ENCODE measurements at regions not wholly inside any gene's neighbourhood (a gene's known extent, or its start where the extent isn't known, plus 50 kb on each side); places are given as distances from the start of the nearest gene placed in this dataset.

DNA sequence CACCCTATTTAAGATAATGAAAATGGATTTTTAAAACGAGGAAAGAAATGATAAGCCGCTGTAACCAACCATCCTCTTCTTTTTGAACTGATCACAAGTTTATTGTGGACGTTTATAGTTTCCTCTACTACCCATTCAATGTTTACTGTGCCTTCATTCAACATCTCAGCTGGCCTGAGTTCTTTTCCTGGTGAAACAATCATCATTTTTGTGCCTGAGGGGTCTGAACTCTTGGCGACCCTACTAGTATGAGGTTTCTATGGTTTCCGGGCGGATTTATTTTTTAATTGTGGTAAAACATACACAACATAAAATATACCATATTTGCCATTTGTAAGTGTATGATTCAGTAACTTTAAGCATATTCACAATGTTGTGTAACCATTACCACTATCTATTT is 100.7 kb downstream of the SPRY1 start:
- DNase-seq (ENCODE audit: low read depth): no peak

DNA sequence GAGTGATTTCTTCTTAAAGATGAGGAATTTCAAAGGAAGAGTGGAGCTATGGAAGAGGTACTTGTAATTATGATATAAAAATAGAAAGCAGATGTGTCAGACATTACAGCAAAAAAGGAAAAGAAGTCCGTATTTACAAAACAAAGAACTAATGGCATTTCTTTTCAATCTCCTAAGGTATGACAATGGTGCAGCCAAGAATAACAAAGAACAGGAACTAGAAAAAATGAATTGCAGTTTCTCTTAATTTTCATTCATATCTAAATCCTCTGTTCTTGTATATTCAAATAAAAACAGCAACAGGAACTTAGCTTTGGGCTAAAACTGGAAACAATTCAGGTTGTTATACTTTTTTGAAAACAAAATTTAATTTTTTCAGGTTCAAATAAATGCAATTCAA is 105.1 kb downstream of the SPRY1 start:
- no peak for DNase-seq (ENCODE audit: low read depth)

DNA sequence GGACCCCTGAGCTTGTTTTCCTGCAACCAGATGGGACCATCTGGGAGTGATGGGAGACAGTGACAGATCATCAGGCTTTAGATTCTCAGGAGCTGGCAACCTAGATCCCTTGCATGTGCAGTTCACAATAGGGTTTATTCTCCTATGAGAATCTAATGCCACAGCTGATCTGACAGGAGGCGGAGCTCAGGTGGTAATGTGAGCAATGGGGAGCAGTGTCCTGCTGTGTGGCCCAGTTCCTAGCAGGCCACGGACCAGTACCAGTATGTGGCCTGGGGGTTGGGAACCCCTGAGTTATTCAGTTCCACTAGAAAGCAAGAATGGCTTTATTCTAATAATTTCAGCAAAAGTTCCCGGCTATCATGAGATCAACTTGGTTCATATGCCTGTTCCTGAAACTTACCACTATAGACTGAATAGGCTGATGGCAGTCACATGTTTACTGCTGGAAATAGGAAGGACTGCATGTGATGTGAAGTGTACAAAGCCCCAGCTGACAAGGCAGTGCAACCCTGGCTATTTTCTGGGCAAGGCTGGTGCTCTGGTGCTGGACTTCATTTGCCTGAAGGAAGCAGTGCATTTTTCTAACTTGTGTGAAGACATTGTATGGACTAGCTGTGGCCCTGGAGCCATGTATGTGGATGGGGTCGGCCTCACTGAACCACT is 107.2 kb downstream of the SPRY1 start:
- DNase-seq (ENCODE audit: low read depth): no peak

DNA sequence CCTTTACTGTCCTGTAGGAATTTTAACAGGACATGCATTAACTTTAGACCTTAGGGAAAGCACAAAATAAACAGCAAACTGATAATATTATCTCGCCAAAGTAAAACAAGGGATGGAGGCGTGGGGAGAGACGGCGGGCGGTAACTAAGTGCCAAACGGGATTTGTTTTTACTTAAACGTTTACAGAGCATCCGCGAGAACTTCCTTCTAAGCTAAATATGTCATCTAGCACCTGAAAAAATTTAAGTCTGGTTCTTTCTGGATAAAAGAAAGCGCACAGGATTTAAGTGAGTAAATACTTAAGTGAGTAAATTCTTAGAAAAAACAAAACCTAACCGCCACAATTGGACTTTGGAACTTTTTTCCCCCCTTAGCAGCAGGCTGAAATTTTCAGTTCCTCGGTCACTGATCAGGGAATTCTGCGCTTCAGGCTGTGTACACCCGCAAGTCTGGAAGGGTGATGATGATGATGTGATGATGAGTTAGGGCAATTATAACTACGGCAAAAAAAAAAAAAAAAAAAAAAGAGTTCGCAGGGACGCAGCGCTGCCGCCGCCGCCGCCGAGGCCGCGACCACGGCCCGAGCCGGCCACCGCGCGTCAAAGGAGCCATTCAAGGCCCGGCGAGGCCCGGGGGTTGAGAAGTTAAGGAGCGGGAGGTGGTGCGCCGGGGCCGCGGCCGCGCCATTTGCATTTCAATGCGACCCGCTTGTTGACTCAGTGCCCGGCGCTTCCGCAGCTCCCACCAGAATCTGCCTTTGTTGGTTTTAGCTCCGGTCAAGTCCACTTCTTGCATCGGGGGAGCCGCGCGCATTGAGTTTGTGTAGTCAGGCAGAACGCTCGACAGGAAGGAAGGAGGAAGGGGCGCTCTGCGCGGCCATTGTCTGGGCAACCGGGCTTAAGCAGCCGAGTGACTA is 108.8 kb downstream of the SPRY1 start:
- no peak for DNase-seq (ENCODE audit: low read depth)

DNA sequence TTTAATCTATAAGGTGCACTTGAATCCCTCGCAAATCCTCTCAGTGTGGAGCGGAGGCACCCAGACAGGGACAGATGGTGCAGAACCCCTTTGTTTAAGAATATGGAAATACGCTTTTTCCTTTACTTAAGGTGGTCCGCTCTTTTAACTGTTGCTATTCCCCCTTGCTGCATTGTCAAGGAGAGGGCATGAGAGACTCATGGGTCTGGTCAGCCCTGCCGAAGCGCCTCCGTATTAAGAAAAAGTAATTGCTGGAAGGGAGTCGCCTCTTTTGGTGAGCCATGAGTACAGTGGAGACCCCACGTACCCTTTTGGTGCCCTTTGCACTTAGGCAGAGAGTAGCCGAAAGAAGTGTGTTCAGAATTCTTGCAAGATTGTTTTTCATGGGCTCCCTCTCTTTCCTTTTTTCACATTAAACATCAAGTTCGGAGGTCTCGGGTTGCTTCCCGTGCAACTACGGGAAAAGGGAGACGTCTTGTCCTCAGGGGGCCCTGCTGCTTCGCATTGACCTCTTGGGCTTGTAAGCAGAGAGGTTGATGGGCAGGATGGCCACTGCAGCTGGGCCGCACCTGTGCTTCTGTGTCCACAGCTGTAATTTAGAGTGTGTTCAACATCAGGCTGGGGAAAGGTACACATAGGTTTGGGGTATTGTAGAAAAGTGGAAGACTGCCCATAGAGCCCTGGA is 109.6 kb downstream of the SPRY1 start:
- no peak for DNase-seq (ENCODE audit: low read depth)

DNA sequence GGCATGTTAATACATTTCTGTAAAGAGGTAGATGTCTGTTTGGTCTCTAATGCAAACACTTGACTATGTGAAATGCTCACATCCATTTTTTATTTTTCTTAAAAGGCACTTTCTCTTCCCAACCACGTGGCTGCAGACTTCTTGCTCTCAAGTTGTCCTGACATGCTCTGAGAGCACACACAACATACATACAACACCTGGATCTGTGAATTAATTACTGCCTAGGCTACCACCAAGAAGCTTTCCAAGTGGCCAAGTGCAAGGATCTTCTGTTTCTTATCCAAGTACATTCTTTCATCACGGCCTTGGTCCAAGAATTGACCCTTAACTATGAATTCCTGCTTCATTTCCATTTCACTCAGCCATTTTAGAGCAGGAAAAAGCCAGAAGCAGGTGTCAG is 110.8 kb downstream of the SPRY1 start:
- no peak for DNase-seq (ENCODE audit: low read depth)

DNA sequence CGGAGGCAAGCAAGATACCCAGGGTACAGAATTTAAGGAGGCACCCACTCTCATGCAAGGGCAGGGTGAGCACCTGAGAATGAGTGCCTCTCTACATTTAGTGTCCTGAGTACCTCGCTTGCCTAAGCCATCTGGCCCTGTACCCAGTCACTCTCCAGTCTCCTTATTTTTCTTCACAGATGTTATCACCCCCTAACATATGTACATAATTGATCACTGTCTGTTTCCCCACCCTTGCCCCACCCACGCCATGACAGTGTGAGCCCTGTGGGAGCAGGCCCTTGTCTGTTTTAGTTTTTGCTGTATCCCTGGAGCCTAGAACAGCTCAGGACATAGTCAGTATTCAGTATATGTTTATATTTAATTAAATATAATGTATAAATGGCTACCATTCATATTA is 113.6 kb downstream of the SPRY1 start:
- DNase-seq (ENCODE audit: low read depth): no peak

DNA sequence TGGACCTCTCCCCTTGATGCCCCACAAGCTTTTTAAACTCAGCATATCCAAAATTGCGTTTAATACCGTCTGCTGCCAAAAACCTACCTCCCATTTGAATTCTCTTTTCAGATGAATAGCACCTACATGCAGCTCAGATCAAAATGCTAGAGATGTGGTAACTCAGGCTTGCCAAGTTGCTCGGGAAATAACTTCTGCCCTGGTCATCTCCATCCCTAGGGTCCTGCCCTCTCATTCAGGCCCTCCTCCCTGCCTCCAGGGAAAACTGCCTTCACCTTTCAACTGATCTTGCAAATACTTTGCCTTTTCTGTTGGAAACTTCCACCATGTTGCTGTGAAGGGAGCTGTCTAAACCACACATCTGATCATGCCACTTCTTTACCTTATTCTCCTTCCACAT is 114.1 kb downstream of the SPRY1 start:
- no peak for DNase-seq (ENCODE audit: low read depth)

DNA sequence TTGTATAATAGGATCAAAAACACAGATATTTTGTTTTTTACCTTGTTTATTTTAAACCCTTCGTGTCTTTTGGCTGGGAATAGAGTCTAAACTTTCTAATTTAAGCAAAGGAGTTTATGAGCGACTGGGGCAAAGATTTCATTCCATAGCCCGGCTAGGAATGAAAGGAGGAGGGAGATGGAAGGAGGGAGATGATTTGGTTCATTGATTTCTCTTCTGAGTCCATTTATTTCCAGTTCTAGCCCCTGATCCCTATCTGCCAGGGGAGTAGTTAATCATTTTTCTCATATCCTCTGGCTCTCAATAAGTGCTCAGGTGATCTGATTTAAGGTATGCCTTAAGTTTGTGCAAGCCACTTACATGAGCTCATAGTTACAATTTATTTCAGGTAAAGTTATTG is 120.0 kb downstream of the SPRY1 start:
- DNase-seq (ENCODE audit: low read depth): no peak

DNA sequence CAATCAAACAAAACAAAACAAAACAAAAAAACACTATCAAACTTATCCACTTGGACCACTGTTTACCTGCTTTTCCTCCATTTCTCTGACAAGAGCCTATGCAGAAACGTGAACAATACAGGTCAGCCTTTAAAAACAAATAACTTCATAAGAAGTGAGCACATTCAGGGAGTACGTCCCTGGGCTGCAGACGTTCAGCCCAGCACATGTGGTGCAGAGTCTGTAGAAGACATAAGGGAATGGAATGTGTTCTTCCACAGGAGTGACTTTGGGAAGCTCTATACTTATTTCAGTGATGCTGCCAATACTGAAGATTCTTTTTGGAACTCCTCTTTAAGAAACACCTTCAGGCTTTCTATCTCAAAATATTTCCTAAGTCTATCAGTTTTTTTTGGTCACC is 120.6 kb downstream of the SPRY1 start:
- no peak for DNase-seq (ENCODE audit: low read depth)

DNA sequence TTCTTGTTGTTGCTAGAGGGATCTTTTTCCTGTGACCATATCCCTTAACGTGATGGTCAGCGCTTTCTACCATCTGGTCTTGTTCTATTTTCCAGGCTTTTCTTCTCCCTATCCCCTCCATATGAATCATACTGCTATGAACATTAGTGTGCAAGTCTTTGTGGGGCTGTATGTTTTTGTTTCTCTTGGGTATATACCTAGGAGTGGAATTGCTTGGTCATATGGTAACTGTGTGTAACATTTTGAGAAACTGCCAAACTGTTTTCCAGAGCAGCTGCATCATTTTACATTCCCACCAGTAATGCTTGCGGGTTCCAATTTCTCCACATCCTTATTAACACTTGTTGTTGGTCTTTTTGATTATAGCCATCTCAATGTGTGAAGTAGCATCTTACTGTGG is 121.4 kb downstream of the SPRY1 start:
- no peak for DNase-seq (ENCODE audit: low read depth)

DNA sequence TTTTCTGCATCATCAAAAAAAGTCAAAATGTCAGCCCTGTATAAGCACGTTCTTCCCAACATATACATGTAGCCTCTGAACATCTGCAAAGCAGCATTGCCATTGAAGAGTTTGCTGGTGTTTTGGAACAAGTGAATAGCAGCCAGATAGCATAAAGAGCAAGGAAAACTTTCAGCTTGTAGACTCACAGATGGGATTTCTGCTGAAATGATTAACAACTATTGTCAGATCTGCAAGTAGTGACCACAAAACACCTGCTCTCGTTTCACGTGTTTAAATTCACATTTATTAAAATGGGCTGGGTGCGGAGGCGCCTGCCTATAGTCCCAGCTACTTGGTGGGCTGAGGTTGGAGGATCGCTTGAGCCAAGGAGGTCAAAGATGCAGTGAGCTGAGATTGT is 123.7 kb downstream of the SPRY1 start:
- DNase-seq (ENCODE audit: low read depth): no peak

DNA sequence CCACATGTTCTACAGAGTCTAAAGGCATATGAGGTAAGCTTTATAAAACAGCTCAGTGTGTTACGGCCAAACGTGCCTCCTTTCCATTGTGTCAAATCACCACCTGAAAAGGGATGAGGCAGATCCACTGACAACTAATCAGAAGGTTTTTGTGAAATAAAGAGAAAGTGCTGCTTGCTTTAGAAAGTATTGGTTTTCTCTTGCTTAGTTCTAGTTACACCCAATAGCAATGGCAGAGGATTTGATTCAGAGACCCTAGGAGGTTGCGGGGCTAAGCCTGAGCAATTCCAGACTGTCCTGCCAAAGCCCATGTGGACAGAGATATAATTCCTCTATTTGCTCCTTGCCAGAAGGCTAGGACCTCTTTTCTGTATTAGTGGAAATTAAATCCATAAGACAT is 125.5 kb downstream of the SPRY1 start:
- no peak for DNase-seq (ENCODE audit: low read depth)

DNA sequence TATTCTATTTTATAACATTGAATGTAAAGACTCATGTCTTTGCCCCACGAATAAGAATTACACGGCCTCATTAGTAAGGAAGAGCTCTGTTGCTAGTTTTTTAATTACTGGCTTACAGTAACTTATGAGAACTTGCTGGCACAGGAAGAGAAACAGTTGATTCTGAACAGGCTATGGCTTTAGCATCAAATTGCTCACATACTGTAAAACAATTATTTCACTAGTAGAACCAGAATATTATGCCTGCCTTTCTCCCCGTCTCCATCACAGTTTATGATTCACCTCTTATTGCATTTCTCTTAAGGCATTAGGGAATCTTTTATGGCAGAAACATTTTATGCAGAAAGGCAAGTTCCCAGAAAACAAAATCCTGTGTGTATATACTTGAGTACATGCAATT is 126.1 kb downstream of the SPRY1 start:
- DNase-seq (ENCODE audit: low read depth): no peak

DNA sequence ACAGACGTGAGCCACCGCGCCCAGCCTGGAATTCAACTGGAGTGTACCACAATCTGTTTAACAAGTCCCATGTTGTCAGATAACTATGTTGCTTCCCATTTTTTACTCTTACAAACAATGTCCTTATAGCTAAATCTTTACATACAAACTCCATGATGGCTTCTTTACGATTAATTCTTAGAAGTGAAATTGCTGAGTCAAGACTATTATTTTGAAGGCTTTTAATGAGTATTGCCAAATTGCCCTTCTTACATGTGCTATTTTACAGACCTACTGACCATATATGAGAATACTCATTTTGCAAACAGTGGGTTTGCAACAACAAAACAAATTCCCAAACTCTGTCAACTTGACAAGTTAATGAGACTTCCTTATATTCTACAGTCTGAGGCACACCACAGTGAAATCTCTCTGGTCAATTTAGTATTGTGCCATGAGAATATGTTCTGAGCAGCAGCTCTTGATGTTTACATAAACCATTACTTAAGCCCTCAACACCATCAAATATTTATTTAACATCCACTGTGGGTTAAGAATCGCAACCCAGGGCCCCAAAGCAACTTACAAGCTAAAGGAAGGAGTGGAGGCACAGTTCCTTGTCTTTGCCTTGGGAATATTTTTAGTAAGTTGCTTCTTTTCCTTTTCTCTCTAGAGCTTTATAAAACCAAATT is 128.5 kb downstream of the SPRY1 start:
- DNase-seq (ENCODE audit: low read depth): no peak

DNA sequence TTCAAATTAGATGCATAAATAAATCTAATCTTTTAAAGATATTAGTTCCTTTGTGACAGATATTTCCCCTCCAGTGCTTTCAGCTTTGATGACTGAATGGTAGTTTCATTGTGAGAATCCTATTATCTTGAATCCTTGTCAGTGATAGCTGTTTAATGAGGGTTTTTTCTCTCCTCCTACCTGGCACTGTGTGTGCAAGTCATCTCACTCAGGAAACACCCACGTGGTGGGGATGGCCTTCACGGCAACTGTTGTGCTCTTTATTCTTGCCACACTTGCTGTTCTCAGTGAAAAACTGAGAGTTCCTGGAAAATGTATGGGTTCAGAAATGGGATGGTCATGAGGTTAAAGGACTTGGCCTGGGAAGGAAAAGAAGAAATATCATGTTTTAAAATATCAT is 129.9 kb downstream of the SPRY1 start:
- no peak for DNase-seq (ENCODE audit: low read depth)

DNA sequence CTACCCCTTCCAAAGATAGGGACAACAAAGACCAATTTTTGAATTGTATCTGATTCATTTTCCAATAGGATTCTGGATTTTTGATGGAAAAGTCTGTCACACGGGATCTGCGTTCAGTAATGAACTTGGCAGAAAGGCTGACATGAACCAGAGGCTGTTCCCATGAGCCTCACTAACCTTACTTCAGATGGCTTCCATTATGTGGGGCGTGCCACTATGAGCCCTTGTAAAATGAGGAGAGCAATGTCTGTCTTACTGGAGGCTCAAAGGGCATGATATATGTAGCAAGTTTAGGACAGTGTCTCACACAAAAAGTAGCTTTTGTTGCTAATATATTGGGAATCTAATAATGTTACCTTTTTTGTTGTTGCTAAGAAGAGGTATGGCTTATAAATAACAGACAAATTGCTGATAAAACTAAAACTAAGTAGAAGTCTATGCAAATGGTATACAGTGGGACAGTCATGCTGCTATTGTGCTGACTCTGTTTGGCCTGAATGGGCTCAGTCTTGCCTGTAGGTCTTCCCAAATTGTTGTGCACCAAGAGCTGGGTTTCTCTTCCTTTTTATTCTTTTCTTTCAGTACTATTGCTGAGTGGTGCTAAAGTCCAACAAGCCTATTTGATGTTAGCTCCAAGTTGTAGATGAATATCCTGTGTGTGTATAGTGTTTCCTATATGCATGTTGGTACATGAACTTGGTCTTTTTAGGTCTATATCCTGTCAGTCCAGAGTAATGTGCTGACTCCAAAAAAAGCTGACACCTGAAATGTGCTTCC is 132.1 kb downstream of the SPRY1 start:
- DNase-seq (ENCODE audit: low read depth): no peak

DNA sequence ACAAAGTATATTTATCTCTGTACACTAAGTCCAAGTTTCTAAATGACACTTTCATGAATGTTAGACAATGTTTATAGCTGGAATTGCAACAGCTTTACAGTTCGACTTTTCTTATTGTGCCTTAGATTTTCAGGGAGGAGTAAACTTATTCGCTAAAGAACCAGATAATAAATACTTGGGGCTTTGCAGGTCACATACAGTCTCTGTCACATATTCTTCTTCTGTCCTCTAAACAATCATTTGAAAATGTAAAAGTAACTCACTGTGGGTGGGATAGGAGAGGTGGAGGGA is 132.6 kb downstream of the SPRY1 start:
- DNase-seq (ENCODE audit: low read depth): no peak

DNA sequence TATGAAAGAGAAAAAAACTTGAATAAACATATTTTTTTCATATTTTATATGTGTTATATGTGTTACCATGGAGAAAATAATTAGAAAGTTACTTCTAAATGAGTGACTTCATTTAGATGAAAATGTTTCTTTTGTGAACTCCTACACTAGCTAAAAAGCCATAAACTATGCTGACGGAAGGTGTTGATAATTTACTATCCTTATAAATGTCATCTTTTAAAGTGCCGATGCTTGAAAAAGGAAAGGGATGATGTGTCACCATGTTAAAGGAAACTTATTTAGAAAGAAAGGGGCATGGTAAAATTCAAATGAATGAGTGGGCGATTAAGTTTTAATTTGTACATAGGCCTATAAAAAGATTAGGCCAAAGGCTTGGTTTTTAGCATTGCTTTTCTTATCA is 133.8 kb downstream of the SPRY1 start:
- DNase-seq (ENCODE audit: low read depth): no peak

DNA sequence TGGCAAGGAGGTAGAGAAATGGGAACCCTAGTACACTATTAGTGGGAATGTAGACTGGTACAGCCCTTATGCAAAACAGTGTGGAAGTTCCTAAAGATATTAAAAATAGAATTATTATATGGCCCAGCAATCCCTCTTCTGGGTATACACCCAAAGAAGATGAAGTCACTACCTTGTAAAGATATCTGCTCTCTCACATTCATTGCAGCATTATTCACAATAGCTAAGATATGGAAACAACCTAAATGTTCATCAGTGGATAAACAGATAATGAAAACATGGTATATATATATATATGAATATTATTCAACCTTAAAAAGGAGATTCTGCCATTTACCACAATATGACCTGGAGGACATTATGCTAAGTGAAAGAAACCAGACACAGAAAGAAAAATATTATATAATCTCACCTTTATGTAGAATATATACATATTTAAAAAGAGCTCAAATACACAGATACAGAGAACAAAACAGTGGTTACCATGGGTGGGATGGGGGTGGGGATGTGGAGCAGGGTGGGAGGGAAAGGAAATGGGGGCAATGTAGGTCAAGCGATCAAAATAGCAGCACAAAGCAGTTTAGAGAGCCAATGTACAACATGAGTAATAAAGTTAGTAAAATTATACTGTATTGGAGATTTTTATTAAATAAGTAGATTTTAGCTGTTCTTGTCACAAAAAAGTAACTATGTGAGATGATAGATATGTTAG is 138.6 kb downstream of the SPRY1 start:
- DNase-seq (ENCODE audit: low read depth): no peak

DNA sequence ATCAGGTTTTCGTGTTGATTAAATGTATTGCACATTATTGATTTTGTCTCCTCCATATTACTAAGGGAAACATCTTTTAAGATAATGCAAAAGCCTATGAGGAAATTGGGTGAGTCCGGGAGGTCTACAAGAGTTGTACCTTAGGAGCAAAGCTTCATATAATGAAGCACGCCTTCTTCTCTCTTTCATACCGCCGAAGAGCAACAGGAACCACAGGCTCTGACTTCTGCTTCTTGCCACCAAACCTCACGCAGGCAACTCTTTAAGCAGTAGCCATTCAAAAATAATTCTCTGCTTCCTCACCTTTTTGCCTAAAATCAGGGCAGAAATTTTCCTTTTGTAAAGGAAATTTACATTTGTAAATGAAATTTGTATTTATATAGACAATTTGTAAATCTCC is 139.6 kb downstream of the SPRY1 start:
- DNase-seq (ENCODE audit: low read depth): no peak
